Endothelial cell (in vitro differentiated cells): ENCODE measurements at regions not wholly inside any gene's neighbourhood (a gene's known extent, or its start where the extent isn't known, plus 50 kb on each side); places are given as distances from the start of the nearest gene placed in this dataset.

Experiments
- DNase-seq: peaks from one replicate; pipeline ENCODE4 v3.0.0; 2021; ENCODE audit warnings: low spot score
- H3K27ac Mint-ChIP-seq: one replicate; pipeline ENCODE4 v1.8.0; 2021; ENCODE audit warnings: mixed read lengths, inconsistent platforms; ENCODE audit not compliant: unreplicated experiment
- H3K27me3 Mint-ChIP-seq: one replicate; pipeline ENCODE4 v1.8.0; 2021; ENCODE audit warnings: mild to moderate bottlenecking, moderate library complexity, mixed read lengths, inconsistent platforms; ENCODE audit not compliant: unreplicated experiment
- H3K36me3 Mint-ChIP-seq: one replicate; pipeline ENCODE4 v1.8.0; 2021; ENCODE audit warnings: mild to moderate bottlenecking, low read depth, mixed read lengths, inconsistent platforms; ENCODE audit not compliant: unreplicated experiment
- H3K4me1 Mint-ChIP-seq: one replicate; pipeline ENCODE4 v1.8.0; 2021; ENCODE audit warnings: mild to moderate bottlenecking, mixed read lengths, inconsistent platforms; ENCODE audit not compliant: unreplicated experiment
- H3K4me3 Mint-ChIP-seq: one replicate; pipeline ENCODE4 v1.8.0; 2021; ENCODE audit warnings: mild to moderate bottlenecking, mixed read lengths, inconsistent platforms; ENCODE audit not compliant: unreplicated experiment
- H3K9me3 Mint-ChIP-seq: one replicate; pipeline ENCODE4 v1.8.0; 2021; ENCODE audit warnings: mixed read lengths, inconsistent platforms; ENCODE audit not compliant: unreplicated experiment
- TF ChIP-seq, protein P1 (sequence below): fragments of 200-600 bp; sonication (generic); IDR thresholded peaks from one replicate; pipeline ENCODE4 v1.5.0; 2021; ENCODE audit warnings: antibody characterized with exemption; ENCODE audit not compliant: unreplicated experiment

DNA sequence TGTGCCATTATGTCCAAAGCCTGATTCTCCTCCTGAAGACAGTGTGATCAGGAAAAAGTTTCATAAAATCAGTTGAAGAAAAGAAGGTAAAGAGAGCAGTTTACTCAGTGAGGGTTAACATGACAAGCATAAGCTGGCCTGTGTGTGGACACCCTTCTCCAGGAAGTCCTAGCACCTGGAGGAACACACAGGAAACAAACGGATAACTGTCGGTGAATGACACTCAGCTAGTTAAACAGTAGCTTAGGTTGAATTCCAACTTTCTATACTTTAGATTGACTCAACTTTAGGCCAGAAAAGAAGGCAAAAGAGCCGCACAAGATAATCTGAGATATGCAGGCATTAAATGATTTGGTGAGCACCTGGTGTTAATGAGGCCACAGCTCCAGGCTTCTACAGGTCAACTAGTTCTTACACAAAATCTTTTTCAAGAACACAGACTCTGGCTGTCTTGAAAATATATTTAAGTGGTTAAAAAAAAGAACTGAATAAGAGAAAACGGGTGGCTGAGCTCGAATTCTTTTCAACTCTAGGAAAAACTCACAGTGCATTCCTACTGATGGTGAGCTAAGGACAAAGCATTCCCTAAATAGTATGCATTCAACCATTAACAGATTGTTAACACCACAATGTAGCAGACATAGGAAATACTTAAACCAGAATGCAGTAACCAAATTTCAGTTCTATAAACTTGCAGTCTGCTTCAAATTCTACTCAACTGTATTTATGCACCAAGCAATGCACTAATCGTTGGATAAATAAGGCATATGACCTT lies 56.9 kb upstream of the TSPAN8 start:
- DNase-seq, result no peak
- Mint-ChIP-seq H3K9me3 (no peaks in the 10 kb centered on the region), H3K4me1 (peaks cover 2% of the 10 kb centered on the region), H3K27me3 (no peaks in the 10 kb centered on the region), H3K4me3 (no peak overlapping the region), H3K27ac (no peak overlapping the region), H3K36me3 (no peaks in the 10 kb centered on the region)
- TF ChIP-seq, protein P1, sequence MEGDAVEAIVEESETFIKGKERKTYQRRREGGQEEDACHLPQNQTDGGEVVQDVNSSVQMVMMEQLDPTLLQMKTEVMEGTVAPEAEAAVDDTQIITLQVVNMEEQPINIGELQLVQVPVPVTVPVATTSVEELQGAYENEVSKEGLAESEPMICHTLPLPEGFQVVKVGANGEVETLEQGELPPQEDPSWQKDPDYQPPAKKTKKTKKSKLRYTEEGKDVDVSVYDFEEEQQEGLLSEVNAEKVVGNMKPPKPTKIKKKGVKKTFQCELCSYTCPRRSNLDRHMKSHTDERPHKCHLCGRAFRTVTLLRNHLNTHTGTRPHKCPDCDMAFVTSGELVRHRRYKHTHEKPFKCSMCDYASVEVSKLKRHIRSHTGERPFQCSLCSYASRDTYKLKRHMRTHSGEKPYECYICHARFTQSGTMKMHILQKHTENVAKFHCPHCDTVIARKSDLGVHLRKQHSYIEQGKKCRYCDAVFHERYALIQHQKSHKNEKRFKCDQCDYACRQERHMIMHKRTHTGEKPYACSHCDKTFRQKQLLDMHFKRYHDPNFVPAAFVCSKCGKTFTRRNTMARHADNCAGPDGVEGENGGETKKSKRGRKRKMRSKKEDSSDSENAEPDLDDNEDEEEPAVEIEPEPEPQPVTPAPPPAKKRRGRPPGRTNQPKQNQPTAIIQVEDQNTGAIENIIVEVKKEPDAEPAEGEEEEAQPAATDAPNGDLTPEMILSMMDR, result no peak

DNA sequence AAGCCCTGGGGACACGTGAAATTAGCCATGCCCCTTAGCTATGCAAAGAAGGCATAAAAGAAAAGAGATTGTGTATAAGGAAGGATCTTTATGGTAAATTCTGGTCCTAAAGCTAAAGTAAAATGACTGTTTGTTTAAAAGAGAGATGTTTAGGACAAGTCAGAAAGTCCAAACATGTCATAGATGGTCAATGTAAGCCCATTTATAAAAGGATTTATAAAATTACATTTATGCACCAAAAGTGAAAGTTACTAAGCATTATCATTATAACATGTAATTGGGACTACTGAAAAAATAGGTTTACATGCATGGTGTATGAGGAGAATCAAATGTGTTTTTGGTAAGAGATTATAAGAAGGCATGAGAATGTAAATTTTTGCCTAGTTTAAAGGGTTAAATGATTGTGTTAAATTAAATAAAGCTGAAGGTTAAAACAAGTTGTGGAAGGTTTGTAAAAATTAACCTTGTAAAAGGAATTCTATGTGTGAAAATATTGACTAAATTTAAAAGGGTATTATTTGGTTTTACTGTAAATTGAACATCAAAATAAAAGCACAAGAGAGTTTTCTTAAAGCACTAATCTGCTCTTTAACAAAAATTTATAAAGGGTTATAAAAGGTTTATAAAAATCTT lies 50.4 kb upstream of the TSPAN8 start:
- DNase-seq, result no peak
- TF ChIP-seq, protein P1, result no peak
- peaks cover 5% of the 10 kb centered on the region for H3K9me3 Mint-ChIP-seq

More for the DNA sequence above, 50.4 kb upstream of the TSPAN8 start:
- H3K27ac Mint-ChIP-seq, result no peak overlapping the region
- H3K27me3 Mint-ChIP-seq, result no peaks in the 10 kb centered on the region
- H3K4me1 Mint-ChIP-seq, result no peaks in the 10 kb centered on the region
- no peak overlapping the region for H3K4me3 Mint-ChIP-seq
- H3K36me3 Mint-ChIP-seq, result no peaks in the 10 kb centered on the region
